Epithelial cell of esophagus (primary cell): ENCODE measurements at regions not wholly inside any gene's neighbourhood (a gene's known extent, or its start where the extent isn't known, plus 50 kb on each side); places are given as distances from the start of the nearest gene placed in this dataset.

Source experiments
- DNase-seq: peaks from one replicate; pipeline ENCODE4 v3.0.0; 2010; ENCODE audit warnings: low read depth
- H3K4me3 ChIP-seq: 2 replicates; pipeline ENCODE4 v1.5.1; 2011; ENCODE audit warnings: mild to moderate bottlenecking, low read length, control low read depth
- TF ChIP-seq, protein P1 (sequence below): IDR thresholded peaks from 2 replicates; pipeline ENCODE4 v1.5.1; 2011; ENCODE audit warnings: low read depth, mild to moderate bottlenecking, low read length, control low read depth, inconsistent platforms; ENCODE audit not compliant: insufficient read depth; ENCODE audit errors: missing control alignments

DNA sequence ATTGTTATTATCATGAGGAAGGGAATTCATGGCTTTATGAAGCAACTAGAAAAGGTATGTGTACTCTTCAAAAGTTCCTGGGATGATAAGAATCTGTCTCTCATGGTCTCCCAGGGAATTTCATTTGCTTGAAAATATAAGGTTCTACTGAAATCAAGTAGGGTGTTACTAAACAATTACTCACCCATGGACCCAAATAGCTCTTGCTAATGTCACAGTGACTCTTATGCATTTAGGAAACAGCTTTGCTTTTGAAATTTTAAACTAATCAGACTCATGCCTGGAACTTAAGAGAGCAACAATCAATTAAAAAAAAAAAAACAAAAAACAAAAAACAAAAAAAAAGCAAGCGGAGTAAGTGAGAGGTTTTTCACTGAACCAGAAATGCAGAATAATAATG lies 1546.3 kb upstream of the TENM4 start:
- TF ChIP-seq, protein P1, sequence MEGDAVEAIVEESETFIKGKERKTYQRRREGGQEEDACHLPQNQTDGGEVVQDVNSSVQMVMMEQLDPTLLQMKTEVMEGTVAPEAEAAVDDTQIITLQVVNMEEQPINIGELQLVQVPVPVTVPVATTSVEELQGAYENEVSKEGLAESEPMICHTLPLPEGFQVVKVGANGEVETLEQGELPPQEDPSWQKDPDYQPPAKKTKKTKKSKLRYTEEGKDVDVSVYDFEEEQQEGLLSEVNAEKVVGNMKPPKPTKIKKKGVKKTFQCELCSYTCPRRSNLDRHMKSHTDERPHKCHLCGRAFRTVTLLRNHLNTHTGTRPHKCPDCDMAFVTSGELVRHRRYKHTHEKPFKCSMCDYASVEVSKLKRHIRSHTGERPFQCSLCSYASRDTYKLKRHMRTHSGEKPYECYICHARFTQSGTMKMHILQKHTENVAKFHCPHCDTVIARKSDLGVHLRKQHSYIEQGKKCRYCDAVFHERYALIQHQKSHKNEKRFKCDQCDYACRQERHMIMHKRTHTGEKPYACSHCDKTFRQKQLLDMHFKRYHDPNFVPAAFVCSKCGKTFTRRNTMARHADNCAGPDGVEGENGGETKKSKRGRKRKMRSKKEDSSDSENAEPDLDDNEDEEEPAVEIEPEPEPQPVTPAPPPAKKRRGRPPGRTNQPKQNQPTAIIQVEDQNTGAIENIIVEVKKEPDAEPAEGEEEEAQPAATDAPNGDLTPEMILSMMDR: no peak
- DNase-seq: no peak
- no peak overlapping the region for H3K4me3 ChIP-seq

DNA sequence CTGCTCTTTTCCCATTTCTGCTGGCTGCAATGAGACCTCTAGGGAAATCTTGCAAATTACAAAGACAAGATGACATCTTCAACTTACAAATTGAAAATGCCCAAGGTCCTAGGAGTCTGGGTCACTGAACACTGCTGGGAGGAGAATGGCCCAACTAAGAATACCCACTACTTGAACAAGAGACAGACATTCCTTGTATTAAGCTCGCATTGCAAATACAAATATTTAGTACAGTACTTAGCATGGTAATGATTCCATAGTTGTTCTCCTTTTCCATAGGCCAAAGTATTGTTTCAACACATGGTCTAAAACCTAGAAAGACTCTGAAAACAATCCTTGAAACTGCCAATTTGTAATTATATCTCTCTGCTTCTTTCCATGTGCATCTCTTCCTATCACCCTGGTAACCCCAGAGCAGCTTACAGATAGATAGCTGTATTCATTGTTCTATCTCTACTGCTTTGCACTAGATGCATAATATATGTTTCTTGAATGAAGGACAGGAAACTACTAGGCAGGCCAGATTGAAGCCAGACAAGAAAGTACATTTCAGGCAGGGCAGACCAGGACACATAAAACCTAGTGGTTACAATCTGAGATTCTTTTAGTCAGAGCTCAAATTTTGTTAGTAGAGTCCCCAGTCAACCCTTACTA lies 1545.7 kb upstream of the TENM4 start:
- no peak for DNase-seq
- no peak overlapping the region for H3K4me3 ChIP-seq
- TF ChIP-seq, protein P1: no peak

DNA sequence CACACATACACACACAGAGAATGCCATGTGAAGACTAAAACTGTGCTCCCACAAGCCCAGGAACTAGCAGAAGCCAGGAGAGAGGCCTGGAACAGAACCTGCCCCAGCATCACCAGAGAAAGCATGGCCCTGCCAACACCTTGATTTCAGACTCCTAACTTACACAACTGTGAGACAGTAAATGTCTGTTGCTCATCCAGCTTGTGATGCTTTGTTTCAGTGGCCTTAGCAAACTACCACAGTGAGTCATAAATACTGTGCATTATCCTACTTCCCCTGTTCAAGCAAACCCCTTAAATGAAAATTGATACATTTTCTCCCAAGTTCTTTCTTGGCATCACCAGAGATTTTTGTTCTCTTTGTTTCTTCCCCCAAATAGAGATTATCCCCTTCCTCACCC lies 1539.4 kb upstream of the TENM4 start:
- peak; percentile 75 for DNase-seq
- TF ChIP-seq, protein P1: no peak
- H3K4me3 ChIP-seq: no peak overlapping the region

DNA sequence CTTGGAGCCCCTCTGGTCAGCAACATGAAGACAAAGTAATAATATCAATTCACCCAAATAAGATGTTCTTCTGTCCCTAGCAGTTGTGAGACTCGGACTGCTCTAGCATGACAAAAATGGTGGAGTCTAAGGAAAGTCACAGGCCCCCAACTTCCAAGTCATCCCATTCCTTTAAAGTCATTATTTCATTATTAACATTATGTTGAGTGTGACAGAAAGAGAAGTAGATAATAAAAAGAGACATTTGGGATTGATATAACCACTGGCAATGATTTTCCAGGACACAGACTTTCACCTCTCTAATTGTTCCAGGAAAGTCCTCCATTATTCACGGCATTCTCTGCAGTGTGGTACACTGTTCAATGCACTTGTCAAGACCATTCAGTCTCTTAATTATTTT lies 1533.0 kb upstream of the TENM4 start:
- DNase-seq: no peak
- TF ChIP-seq, protein P1: no peak
- H3K4me3 ChIP-seq: no peak overlapping the region

DNA sequence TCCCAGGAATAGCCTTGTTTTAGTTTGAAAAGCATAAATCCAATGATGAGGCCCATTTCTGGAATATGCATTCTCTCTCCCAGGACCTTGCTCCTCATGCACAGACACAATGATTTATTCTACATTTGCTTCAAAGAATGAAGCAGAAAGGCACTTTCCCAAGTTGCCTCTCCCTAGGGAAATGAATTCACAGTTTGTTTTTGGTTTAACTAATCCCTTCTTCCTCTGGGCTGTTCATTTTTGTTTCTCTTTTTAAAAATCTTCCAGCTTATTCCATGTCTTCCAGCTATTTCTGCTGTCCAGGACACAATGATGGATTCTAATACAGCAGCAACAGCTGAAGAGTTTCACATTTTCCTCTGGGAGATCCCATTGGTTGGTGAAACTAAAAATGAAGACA lies 1529.2 kb upstream of the TENM4 start:
- DNase-seq: no peak
- TF ChIP-seq, protein P1: no peak
- no peak overlapping the region for H3K4me3 ChIP-seq

DNA sequence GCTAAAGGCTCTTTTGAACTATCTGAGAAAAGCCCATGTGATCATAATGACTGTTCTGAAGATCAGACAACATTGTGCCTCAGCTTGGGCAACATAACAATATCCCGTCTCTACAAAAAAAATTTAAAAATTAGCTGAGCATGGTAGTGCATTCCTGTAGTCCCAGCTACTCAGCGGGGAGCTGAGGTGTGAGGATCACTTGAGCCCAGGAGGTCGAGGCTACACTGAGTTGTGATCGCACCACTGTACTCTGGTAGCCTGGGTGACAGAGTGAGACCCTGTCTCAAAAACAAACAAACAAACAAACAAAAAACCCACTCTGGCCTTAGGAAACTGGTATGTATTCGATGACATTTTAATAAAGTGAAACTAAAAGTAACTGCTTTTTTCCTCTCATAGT lies 1526.8 kb upstream of the TENM4 start:
- H3K4me3 ChIP-seq: no peak overlapping the region
- TF ChIP-seq, protein P1: no peak
- DNase-seq: no peak

DNA sequence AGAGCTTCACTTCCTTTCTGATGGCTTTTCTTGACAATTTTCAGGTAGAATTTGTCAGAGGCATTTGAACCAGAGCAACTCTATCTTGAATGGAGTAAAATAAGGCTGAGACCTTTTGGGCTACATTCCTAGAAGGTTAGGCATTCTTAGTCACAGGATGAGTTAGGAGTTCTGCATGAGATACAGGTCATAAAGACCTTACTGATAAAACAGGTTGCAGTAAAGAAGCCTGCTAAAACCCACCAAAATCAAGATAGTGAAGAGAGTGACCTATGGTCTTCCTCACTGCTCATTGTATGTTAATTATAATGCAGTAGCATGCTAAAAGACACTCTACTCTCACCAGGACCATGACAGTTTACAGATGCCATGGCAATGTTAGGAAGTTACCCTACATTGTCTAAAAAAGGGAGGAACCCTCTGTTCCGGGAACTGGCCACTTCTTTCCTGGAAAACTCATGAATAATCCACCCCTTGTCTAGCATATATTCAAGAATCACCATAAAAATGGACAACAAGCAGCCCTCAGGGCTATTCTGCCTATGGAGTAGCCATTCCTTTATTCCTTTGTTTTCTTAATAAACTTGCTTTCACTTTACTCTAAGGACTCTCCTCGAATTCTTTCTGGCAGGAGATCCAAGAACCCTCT lies 1519.7 kb upstream of the TENM4 start:
- TF ChIP-seq, protein P1: no peak
- no peak overlapping the region for H3K4me3 ChIP-seq

More for the DNA sequence above, 1519.7 kb upstream of the TENM4 start:
- peak; percentile 57 for DNase-seq
